SK-N-SH treated with all-trans-retinoic acid at 6 μM for 48 hours (cell line): ENCODE measurements at regions not wholly inside any gene's neighbourhood (a gene's known extent, or its start where the extent isn't known, plus 50 kb on each side); places are given as distances from the start of the nearest gene placed in this dataset.

Experiments used
- ARNTL ChIP-seq: fragments of 450-650 bp; formaldehyde crosslinking; IDR thresholded peaks from 2 replicates; pipeline ENCODE4 v1.5.0; 2020; ENCODE audit warnings: low read depth, mild to moderate bottlenecking, moderate library complexity, borderline replicate concordance
- ESRRG ChIP-seq: fragments of 250-450 bp; sonication (Bioruptor Pico); IDR thresholded peaks from 2 replicates; pipeline ENCODE4 v1.6.1; 2021; ENCODE audit warnings: mild to moderate bottlenecking
- GLIS3 ChIP-seq: fragments of 250-450 bp; sonication (Bioruptor Pico); IDR thresholded peaks from 2 replicates; pipeline ENCODE4 v1.5.0; 2020; ENCODE audit warnings: mild to moderate bottlenecking, moderate library complexity
- ISL1 ChIP-seq: fragments of 250-450 bp; sonication (Bioruptor Pico); IDR thresholded peaks from 2 replicates; pipeline ENCODE4 v2.1.2; 2022; ENCODE audit warnings: mild to moderate bottlenecking, moderate library complexity
- RARB ChIP-seq: fragments of 250-450 bp; sonication (Bioruptor Pico); IDR thresholded peaks from 2 replicates; pipeline ENCODE4 v1.8.0; 2021; ENCODE audit warnings: mild to moderate bottlenecking, moderate library complexity
- ZFP3 ChIP-seq: fragments of 250-450 bp; sonication (Bioruptor Pico); IDR thresholded peaks from 2 replicates; pipeline ENCODE4 v1.5.0; 2020; ENCODE audit warnings: mild to moderate bottlenecking, moderate library complexity
- ZNF565 ChIP-seq: fragments of 450-650 bp; formaldehyde crosslinking; conservative IDR thresholded peaks from 2 replicates; pipeline ENCODE4 v1.5.0; 2020; ENCODE audit warnings: low read depth, mild to moderate bottlenecking, moderate library complexity
- TF ChIP-seq, protein P1 (sequence below): fragments of 250-450 bp; sonication (Bioruptor Pico); IDR thresholded peaks from 2 replicates; pipeline ENCODE4 v1.8.0; 2020; ENCODE audit warnings: mild to moderate bottlenecking, moderate library complexity, borderline replicate concordance
- TF ChIP-seq, protein P2 (sequence below): fragments of 250-450 bp; sonication (Bioruptor Pico); IDR thresholded peaks from 2 replicates; pipeline ENCODE4 v1.5.1; 2021; ENCODE audit warnings: mild to moderate bottlenecking, moderate library complexity
- TF ChIP-seq, protein P3 (sequence below): fragments of 250-450 bp; sonication (Bioruptor Pico); IDR thresholded peaks from 2 replicates; pipeline ENCODE4 v1.5.1; 2020; ENCODE audit warnings: low read depth, mild to moderate bottlenecking, moderate library complexity

DNA sequence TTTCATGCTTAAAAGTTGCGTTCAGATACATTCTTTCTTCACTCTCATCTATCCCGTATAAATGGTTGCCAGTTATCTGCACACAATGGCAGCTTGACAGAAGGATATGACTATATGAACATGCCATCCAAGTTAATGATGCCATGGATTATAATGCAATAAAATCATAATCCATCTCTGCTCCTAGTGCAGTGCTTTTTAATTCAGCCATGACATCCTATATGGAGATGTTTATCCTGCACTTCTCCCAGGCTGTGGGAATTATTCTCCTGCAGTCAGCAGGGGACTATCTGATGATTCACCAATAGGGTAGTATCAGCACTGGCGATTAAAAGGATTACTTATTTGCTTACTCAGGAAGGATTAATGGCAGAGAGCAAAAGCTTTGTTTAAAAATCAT lies 273.8 kb downstream of the SAMD5 start:
- no peak for TF ChIP-seq RARB
- no peak for TF ChIP-seq ARNTL
- TF ChIP-seq, protein P1, sequence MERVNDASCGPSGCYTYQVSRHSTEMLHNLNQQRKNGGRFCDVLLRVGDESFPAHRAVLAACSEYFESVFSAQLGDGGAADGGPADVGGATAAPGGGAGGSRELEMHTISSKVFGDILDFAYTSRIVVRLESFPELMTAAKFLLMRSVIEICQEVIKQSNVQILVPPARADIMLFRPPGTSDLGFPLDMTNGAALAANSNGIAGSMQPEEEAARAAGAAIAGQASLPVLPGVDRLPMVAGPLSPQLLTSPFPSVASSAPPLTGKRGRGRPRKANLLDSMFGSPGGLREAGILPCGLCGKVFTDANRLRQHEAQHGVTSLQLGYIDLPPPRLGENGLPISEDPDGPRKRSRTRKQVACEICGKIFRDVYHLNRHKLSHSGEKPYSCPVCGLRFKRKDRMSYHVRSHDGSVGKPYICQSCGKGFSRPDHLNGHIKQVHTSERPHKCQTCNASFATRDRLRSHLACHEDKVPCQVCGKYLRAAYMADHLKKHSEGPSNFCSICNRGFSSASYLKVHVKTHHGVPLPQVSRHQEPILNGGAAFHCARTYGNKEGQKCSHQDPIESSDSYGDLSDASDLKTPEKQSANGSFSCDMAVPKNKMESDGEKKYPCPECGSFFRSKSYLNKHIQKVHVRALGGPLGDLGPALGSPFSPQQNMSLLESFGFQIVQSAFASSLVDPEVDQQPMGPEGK (CRISPR knock-in tag), result no peak
- no peak for TF ChIP-seq ISL1 (CRISPR knock-in tag)
- TF ChIP-seq ZNF565, result no peak
- no peak for TF ChIP-seq ZFP3 (CRISPR knock-in tag)
- TF ChIP-seq, protein P2, sequence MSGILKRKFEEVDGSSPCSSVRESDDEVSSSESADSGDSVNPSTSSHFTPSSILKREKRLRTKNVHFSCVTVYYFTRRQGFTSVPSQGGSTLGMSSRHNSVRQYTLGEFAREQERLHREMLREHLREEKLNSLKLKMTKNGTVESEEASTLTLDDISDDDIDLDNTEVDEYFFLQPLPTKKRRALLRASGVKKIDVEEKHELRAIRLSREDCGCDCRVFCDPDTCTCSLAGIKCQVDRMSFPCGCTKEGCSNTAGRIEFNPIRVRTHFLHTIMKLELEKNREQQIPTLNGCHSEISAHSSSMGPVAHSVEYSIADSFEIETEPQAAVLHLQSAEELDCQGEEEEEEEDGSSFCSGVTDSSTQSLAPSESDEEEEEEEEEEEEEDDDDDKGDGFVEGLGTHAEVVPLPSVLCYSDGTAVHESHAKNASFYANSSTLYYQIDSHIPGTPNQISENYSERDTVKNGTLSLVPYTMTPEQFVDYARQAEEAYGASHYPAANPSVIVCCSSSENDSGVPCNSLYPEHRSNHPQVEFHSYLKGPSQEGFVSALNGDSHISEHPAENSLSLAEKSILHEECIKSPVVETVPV (CRISPR knock-in tag), result no peak
- TF ChIP-seq, protein P3, sequence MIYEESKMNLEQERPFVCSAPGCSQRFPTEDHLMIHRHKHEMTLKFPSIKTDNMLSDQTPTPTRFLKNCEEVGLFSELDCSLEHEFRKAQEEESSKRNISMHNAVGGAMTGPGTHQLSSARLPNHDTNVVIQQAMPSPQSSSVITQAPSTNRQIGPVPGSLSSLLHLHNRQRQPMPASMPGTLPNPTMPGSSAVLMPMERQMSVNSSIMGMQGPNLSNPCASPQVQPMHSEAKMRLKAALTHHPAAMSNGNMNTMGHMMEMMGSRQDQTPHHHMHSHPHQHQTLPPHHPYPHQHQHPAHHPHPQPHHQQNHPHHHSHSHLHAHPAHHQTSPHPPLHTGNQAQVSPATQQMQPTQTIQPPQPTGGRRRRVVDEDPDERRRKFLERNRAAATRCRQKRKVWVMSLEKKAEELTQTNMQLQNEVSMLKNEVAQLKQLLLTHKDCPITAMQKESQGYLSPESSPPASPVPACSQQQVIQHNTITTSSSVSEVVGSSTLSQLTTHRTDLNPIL (CRISPR knock-in tag), result no peak
- TF ChIP-seq GLIS3, result no peak
- TF ChIP-seq ESRRG (CRISPR knock-in tag), result no peak
